Esophagus squamous epithelium (tissue), 5 donors: ENCODE measurements at regions not wholly inside any gene's neighbourhood (a gene's known extent, or its start where the extent isn't known, plus 50 kb on each side); places are given as distances from the start of the nearest gene placed in this dataset.

Experiments
- DNase-seq: peaks from one replicate; lab custom pipeline; 2025; lab: John Stamatoyannopoulos, UW
- H3K27ac ChIP-seq, 4 donors: fragments of 200-600 bp; sonication (generic); one replicate each; pipeline ENCODE4 v1.5.1; 2016 to 2019; ENCODE audit warnings: mild to moderate bottlenecking in 1 of 4
- H3K27me3 ChIP-seq, 4 donors: fragments of 200-600 bp; sonication (generic); 1 replicate in 3 of 4; 2 replicates in 1 of 4; pipeline versions ENCODE4 v1.5.1 to v1.6.0; 2017 to 2021; ENCODE audit warnings: antibody characterized with exemption in 1 of 4
- H3K36me3 ChIP-seq, 3 donors: fragments of 200-600 bp; sonication (generic); one replicate each; pipeline ENCODE4 v1.5.1; 2016 to 2019
- H3K4me1 ChIP-seq, 3 donors: fragments of 200-600 bp; sonication (generic); one replicate each; pipeline ENCODE4 v1.5.1; 2017 to 2019
- H3K4me3 ChIP-seq, 4 donors: fragments of 200-600 bp; sonication (generic); 1 replicate in 3 of 4; 2 replicates in 1 of 4; pipeline ENCODE4 v1.5.1; 2016 to 2019; ENCODE audit warnings: mild to moderate bottlenecking in 2 of 4, moderate library complexity in 1 of 4
- H3K9me3 ChIP-seq, 3 donors: fragments of 200-600 bp; sonication (generic); one replicate each; pipeline ENCODE4 v1.5.1; 2016 to 2019
- CTCF ChIP-seq, 6 experiments: fragments of 450-650 bp in 4 of 6; fragments of 200-600 bp in 2 of 6; sonication (generic) in 2 of 6; IDR thresholded peaks; one replicate each; pipeline ENCODE4 v1.5.1; 2016 to 2019; ENCODE audit warnings: antibody characterized with exemption in 6 of 6, mild to moderate bottlenecking in 4 of 6, moderate library complexity in 4 of 6
- POLR2A ChIP-seq, 4 donors: fragments of 450-650 bp; IDR thresholded peaks; one replicate each; pipeline ENCODE4 v1.6.1; 2017; ENCODE audit warnings: antibody characterized with exemption in 4 of 4, mild to moderate bottlenecking in 4 of 4, moderate library complexity in 3 of 4
- WGBS, 2 donors: methylation state at CpG; one replicate each; pipeline ENCODE4 v1.1.5; 2018; 5-methylcytosine and 5-hydroxymethylcytosine counted together
- intact Hi-C: fragments of 100-400 bp; cut with DNase I; formaldehyde crosslinking; loops from one replicate; pipeline ENCODE4 v1.15.0; 2022
- donor health status: DM: yes; HTN: yes; CAD: no.

DNA sequence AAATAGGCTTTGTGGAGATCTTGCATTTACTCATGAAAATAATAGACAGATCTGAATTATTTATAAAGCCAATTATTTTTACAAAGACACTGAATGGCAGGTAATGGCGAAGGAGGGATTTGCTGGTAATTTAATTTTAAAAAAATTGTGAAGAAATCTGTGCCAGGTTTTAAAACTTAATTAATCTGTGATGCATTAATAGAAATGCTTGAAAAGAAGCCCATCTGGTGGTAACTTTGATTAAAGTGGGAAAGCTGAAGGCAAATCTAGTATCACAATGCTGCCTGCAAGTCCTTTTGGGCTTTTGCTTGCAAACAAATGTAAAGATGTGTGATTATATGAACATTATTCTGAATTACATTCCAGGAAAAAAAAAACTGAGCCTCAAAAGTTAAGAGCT lies 433.2 kb upstream of the DEPDC1 start:
- Histone ChIP-seq H3K36me3 (no peaks in the 10 kb centered on the region), H3K27ac (no peak overlapping the region), H3K4me1 (no peaks in the 10 kb centered on the region), H3K4me3 (no peak overlapping the region), H3K27me3 (no peaks in the 10 kb centered on the region), H3K9me3 (no peaks in the 10 kb centered on the region)
- DNase-seq = no peak
- intact Hi-C loops = no loop called here
- WGBS, 2 donors = 78 to 88% methylated on average over 1 of the region's 1 CpG
- TF ChIP-seq POLR2A (IDR thresholded peaks at IDR 0.05) (no peak), CTCF (IDR thresholded peaks at IDR 0.05) (no peak)

DNA sequence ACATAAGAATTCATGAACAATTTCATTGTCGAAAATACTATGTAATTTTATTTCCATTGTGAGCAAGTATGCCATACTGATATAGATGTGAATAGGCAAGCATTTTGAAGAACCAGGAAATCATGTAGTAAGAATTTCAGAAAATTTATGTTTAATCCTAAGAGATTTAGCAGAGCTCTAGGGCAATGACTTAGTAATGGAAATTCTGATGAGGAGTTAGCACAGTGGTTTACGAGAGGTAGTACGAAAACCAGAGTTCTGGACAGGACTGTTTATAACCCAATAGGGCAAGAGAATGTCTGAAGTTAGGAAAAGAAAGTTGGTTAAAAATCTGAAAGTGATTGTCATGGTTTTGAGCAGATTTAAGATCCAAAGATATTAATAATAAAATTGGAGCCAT lies 439.6 kb upstream of the DEPDC1 start:
- H3K36me3 ChIP-seq = no peaks in the 10 kb centered on the region
- no peaks in the 10 kb centered on the region for H3K4me1 ChIP-seq
- H3K27me3 ChIP-seq = no peaks in the 10 kb centered on the region
- no peak overlapping the region for H3K4me3 ChIP-seq
- 62 to 77% methylated on average over 3 of the region's 3 CpGs for WGBS, 2 donors
- TF ChIP-seq POLR2A (IDR thresholded peaks at IDR 0.05) = no peak
- TF ChIP-seq CTCF (IDR thresholded peaks at IDR 0.05) = no peak
- no peak for DNase-seq
- H3K9me3 ChIP-seq = no peaks in the 10 kb centered on the region
- no peak overlapping the region for H3K27ac ChIP-seq
- intact Hi-C loops = no loop called here

GRCh38 chr1:68938051-68938666 lies 441.3 kb upstream of the DEPDC1 start:
- 85 to 92% methylated on average over 5 of the region's 5 CpGs for WGBS, 2 donors
- TF ChIP-seq CTCF (IDR thresholded peaks at IDR 0.05) (no peak), POLR2A (IDR thresholded peaks at IDR 0.05) (no peak)
- H3K27ac ChIP-seq = no peak overlapping the region
- DNase-seq = no peak
- intact Hi-C loops = no loop called here
- no peak overlapping the region for H3K4me3 ChIP-seq
- no peaks in the 10 kb centered on the region for H3K9me3 ChIP-seq
- no peaks in the 10 kb centered on the region for H3K27me3 ChIP-seq
- H3K36me3 ChIP-seq = no peaks in the 10 kb centered on the region
- H3K4me1 ChIP-seq = no peaks in the 10 kb centered on the region

DNA sequence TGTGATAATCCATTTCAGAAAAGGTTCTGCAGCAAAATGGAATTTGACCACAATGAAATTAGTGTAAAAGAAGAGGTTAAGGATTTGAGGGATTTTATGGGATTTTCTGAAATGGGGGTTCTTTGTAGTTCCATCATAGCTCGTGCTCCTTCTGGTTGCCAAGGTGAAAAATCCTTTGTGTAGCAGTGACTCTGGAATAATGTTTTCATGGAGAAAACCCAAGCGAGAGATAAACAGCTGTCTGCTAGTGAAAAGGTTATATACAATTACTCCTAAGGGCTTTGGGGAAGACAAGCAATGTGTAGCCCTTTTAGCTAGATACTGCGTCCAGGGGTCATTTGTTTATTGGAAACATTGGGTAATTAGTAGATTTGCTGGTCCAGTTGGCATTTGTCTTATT lies 453.2 kb upstream of the DEPDC1 start:
- H3K27ac ChIP-seq = no peak overlapping the region
- H3K27me3 ChIP-seq = no peaks in the 10 kb centered on the region
- DNase-seq = no peak
- H3K36me3 ChIP-seq = no peaks in the 10 kb centered on the region
- intact Hi-C loops = no loop called here
- H3K4me1 ChIP-seq = peaks cover 0 to 5% (median 0%) of the 10 kb centered on the region in 3 donors
- TF ChIP-seq CTCF (IDR thresholded peaks at IDR 0.05) (no peak), POLR2A (IDR thresholded peaks at IDR 0.05) (no peak)
- no peak overlapping the region for H3K4me3 ChIP-seq
- H3K9me3 ChIP-seq = no peaks in the 10 kb centered on the region
- 60 to 67% methylated on average over 3 of the region's 3 CpGs for whole genome bisulfite sequencing, 2 donors

DNA sequence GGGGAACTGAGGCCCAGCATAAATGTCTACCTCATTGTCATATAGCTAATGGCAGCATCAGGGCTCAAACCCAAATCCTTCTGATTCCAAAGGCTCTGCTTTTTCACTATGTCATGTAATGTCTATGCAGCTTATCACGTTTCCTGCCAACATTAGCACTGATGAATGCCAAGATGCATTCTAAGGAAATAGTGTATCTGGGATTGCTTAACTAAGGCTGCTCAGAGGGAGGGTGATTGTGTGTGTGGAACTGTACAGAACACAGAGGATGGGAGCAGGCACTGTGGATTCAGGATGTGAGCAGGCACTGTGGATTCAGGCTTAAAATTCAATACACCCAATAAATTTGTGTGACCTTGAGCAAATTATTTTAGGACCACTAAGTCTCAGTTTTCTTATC lies 456.4 kb upstream of the DEPDC1 start:
- intact Hi-C loops = no loop called here
- 25 to 29% methylated on average over 1 of the region's 1 CpG for WGBS, 2 donors

DNA sequence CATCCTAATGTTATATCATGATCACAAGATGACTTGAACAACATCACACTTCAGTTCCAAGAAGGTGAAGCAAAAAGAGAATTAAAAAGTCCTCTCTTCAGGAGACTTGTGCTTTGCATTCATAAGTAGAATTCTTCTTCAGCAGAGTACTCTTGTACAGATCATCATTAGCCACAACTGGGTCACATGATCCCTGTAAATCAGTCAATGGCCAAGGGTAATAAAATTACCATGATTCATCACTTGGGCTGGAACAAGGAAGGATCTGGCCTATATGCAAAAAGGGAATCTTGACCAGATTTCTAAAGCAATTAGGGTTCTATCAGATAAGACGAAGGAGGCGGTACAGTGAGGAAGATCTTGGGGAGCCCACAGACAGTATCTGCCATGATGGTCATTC lies 458.0 kb upstream of the DEPDC1 start:
- TF ChIP-seq POLR2A (IDR thresholded peaks at IDR 0.05) = no peak
- no peak for TF ChIP-seq CTCF (IDR thresholded peaks at IDR 0.05)
- H3K27ac ChIP-seq = no peak overlapping the region
- H3K9me3 ChIP-seq = no peaks in the 10 kb centered on the region
- H3K36me3 ChIP-seq = no peaks in the 10 kb centered on the region
- H3K4me3 ChIP-seq = no peak overlapping the region
- WGBS, 2 donors = 89 to 92% methylated on average over 2 of the region's 2 CpGs
- H3K27me3 ChIP-seq = no peaks in the 10 kb centered on the region
- no peak for DNase-seq
- intact Hi-C loops = no loop called here
- peaks cover 0 to 21% (median 5%) of the 10 kb centered on the region in 3 donors for H3K4me1 ChIP-seq

More for the DNA sequence above, 456.4 kb upstream of the DEPDC1 start:
- H3K9me3 ChIP-seq = no peaks in the 10 kb centered on the region
- no peaks in the 10 kb centered on the region for H3K27me3 ChIP-seq
- H3K36me3 ChIP-seq = no peaks in the 10 kb centered on the region
- H3K4me1 ChIP-seq = peaks cover 0 to 12% (median 0%) of the 10 kb centered on the region in 3 donors
- TF ChIP-seq POLR2A (IDR thresholded peaks at IDR 0.05) = no peak
- H3K27ac ChIP-seq = no peak overlapping the region
- DNase-seq = no peak
- H3K4me3 ChIP-seq = no peak overlapping the region
